Smooth muscle cell (in vitro differentiated cells): ENCODE measurements at regions not wholly inside any gene's neighbourhood (a gene's known extent, or its start where the extent isn't known, plus 50 kb on each side); places are given as distances from the start of the nearest gene placed in this dataset.

Source experiments
- DNase-seq: peaks from one replicate; lab custom pipeline; 2025; ENCODE audit not compliant: unreplicated experiment; lab: John Stamatoyannopoulos, UW
- H2AFZ ChIP-seq: fragments of 200-600 bp; sonication (generic); 2 replicates; pipeline ENCODE4 v1.6.0; 2016; ENCODE audit warnings: antibody characterized with exemption, low read depth, mild to moderate bottlenecking
- H3F3A ChIP-seq: fragments of 200-600 bp; sonication (generic); 2 replicates; pipeline ENCODE4 v1.6.0; 2017; ENCODE audit warnings: antibody characterized with exemption, low read depth
- H3K27ac ChIP-seq: fragments of 200-600 bp; sonication (generic); 2 replicates; pipeline ENCODE4 v1.5.1; 2016; ENCODE audit warnings: low read depth, mild to moderate bottlenecking
- H3K27me3 ChIP-seq: fragments of 200-600 bp; sonication (generic); 2 replicates; pipeline ENCODE4 v1.6.1; 2016; ENCODE audit warnings: low read depth, mild to moderate bottlenecking
- H3K36me3 ChIP-seq: fragments of 200-600 bp; sonication (generic); 2 replicates; pipeline ENCODE4 v1.5.1; 2016; ENCODE audit warnings: low read depth
- H3K4me1 ChIP-seq: fragments of 200-600 bp; sonication (generic); 2 replicates; pipeline ENCODE4 v1.5.1; 2016; ENCODE audit warnings: low read depth
- H3K4me2 ChIP-seq: fragments of 200-600 bp; sonication (generic); 2 replicates; pipeline ENCODE4 v1.6.0; 2016; ENCODE audit warnings: mild to moderate bottlenecking
- H3K4me3 ChIP-seq: fragments of 200-600 bp; sonication (generic); 2 replicates; pipeline ENCODE4 v1.5.1; 2016; ENCODE audit warnings: mild to moderate bottlenecking
- H3K79me2 ChIP-seq: fragments of 200-600 bp; sonication (generic); 2 replicates; pipeline ENCODE4 v1.6.0; 2016; ENCODE audit warnings: low read depth, mild to moderate bottlenecking
- H3K9ac ChIP-seq: fragments of 200-600 bp; sonication (generic); 2 replicates; pipeline ENCODE4 v1.6.0; 2016; ENCODE audit warnings: low read depth
- H3K9me3 ChIP-seq: fragments of 200-600 bp; sonication (generic); replicated peaks from 2 replicates; pipeline ENCODE4 v1.5.1; 2016; ENCODE audit warnings: low read depth
- H4K20me1 ChIP-seq: fragments of 200-600 bp; sonication (generic); 2 replicates; pipeline ENCODE4 v1.6.0; 2016; ENCODE audit warnings: low read depth
- WGBS: methylation state at CpG from one replicate; pipeline ENCODE4 v1.1.7; 2016; ENCODE audit warnings: low lambda C conversion rate; 5-methylcytosine and 5-hydroxymethylcytosine counted together
- TF ChIP-seq, protein P1 (sequence below): fragments of 200-600 bp; sonication (generic); IDR thresholded peaks from 2 replicates; pipeline ENCODE4 v1.5.1; 2017; ENCODE audit warnings: borderline replicate concordance, mild to moderate bottlenecking, antibody characterized with exemption; ENCODE audit not compliant: insufficient read depth, poor library complexity, severe bottlenecking

DNA sequence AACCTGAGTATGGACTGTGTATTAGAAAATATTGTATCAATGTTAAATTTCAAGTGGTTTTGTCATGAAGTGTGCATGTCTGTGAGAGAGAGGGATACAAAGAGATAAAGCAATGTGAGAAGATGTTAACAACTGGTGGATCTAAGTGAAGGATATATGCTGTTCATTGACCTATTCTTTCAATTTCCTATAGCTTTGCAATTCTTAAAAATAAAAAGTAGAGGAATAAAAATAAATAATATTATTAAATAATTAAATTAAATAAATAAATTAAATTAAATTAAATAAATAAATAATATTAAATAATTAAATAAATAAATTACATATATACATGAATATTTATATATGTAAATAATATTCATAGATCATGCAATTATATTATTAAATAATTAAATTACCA lies 131.2 kb upstream of the DACH1 start:
- Histone ChIP-seq H3K9ac (no peak overlapping the region), H3K9me3 (no peaks in the 10 kb centered on the region), H3K4me3 (no peak overlapping the region), H4K20me1 (no peaks in the 10 kb centered on the region), H3K79me2 (no peaks in the 10 kb centered on the region), H3K27me3 (no peaks in the 10 kb centered on the region), H3K36me3 (no peaks in the 10 kb centered on the region), H3K4me2 (no peak overlapping the region), H3K27ac (no peak overlapping the region), H2AFZ (no peak overlapping the region), H3K4me1 (no peaks in the 10 kb centered on the region), H3F3A (no peaks in the 10 kb centered on the region)
- TF ChIP-seq, protein P1, sequence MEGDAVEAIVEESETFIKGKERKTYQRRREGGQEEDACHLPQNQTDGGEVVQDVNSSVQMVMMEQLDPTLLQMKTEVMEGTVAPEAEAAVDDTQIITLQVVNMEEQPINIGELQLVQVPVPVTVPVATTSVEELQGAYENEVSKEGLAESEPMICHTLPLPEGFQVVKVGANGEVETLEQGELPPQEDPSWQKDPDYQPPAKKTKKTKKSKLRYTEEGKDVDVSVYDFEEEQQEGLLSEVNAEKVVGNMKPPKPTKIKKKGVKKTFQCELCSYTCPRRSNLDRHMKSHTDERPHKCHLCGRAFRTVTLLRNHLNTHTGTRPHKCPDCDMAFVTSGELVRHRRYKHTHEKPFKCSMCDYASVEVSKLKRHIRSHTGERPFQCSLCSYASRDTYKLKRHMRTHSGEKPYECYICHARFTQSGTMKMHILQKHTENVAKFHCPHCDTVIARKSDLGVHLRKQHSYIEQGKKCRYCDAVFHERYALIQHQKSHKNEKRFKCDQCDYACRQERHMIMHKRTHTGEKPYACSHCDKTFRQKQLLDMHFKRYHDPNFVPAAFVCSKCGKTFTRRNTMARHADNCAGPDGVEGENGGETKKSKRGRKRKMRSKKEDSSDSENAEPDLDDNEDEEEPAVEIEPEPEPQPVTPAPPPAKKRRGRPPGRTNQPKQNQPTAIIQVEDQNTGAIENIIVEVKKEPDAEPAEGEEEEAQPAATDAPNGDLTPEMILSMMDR = no peak
- DNase-seq = no peak

DNA sequence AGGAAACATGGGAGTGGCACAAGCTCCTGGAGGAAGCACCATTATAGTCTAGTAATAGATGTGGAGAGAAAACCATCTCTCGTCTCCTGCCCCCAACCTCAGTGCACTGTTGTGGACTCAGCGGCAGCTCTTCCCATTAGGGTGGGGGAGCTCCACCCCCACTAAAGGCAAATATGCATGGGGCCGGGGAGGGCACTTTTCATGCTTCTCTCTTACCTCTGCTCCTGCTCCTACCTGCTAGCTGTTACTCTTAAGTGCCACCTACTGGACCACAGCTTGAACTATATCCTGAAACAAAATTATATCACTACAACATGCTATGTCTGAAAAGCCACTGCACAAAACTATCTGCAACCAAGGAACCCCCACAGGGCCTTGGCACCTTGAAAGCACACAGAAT lies 112.6 kb upstream of the DACH1 start:
- Histone ChIP-seq H3K4me3 (no peak overlapping the region), H3K9ac (no peak overlapping the region), H3K9me3 (no peaks in the 10 kb centered on the region), H3K27me3 (no peaks in the 10 kb centered on the region), H3K79me2 (no peaks in the 10 kb centered on the region), H3K27ac (no peak overlapping the region), H2AFZ (no peak overlapping the region), H3K4me2 (no peak overlapping the region), H3F3A (peaks cover 4% of the 10 kb centered on the region), H3K36me3 (no peaks in the 10 kb centered on the region), H4K20me1 (no peaks in the 10 kb centered on the region), H3K4me1 (no peaks in the 10 kb centered on the region)
- 16% methylated on average over 3 of the region's 3 CpGs for WGBS
- DNase-seq = no peak
- TF ChIP-seq, protein P1 = peak; percentile 21

DNA sequence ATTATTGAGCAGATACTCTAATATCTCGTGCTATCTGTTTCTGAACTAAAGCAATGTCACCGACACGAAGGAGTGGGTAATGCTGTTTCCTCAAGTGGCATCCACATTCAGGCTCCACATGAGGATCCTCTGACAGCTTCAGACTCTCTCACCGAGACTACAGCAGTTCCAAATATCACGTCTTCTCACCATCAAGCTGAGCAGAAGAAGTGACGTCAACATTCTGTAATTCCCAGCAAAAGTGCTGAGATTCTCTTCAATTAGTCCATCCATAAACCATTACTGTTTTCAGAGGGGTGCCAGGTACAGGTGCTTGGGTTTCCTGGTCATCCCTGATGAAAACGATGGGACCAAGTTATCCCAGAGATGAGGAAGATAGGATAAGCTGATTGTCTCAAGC lies 110.0 kb upstream of the DACH1 start:
- 93% methylated on average over 7 of the region's 7 CpGs for WGBS
- no peak for DNase-seq
- H3K9ac ChIP-seq = no peak overlapping the region
- H4K20me1 ChIP-seq = no peaks in the 10 kb centered on the region
- no peaks in the 10 kb centered on the region for H3K79me2 ChIP-seq
- H3K4me3 ChIP-seq = no peak overlapping the region
- H3K27ac ChIP-seq = no peak overlapping the region
- TF ChIP-seq, protein P1 = no peak
- H3K27me3 ChIP-seq = no peaks in the 10 kb centered on the region
- H3K36me3 ChIP-seq = no peaks in the 10 kb centered on the region
- no peaks in the 10 kb centered on the region for H3K4me1 ChIP-seq
- H3K9me3 ChIP-seq = no peaks in the 10 kb centered on the region
- peaks cover 4% of the 10 kb centered on the region for H3F3A ChIP-seq
- H2AFZ ChIP-seq = no peak overlapping the region
- no peak overlapping the region for H3K4me2 ChIP-seq

DNA sequence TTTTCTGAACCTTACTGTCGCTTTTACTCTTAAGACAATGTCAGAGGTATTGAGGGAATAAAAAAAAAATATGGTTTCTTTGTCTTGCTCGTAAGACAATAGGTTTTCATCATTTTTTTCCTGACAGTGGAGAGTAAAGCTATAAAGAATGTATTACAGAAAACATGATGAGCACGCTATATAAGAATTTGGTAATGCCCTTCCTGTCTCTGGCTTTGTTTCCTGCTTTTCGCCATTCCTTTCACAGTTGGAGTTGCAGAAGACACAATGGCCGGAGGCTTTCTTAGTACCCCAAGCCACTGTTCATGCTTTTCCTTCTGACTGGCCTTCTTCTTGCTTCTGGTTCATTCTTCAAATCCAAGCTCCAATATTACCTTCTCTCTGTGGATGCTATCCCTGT lies 101.0 kb upstream of the DACH1 start:
- DNase-seq = no peak
- TF ChIP-seq, protein P1 = no peak
- Histone ChIP-seq H3K36me3 (no peaks in the 10 kb centered on the region), H3K27ac (no peak overlapping the region), H3F3A (no peaks in the 10 kb centered on the region), H3K4me1 (peaks cover 9% of the 10 kb centered on the region), H3K9ac (no peak overlapping the region), H3K27me3 (no peaks in the 10 kb centered on the region), H3K79me2 (no peaks in the 10 kb centered on the region), H3K4me2 (no peak overlapping the region), H4K20me1 (no peaks in the 10 kb centered on the region), H2AFZ (peak overlapping the region; percentile 18), H3K4me3 (no peak overlapping the region), H3K9me3 (no peaks in the 10 kb centered on the region)
- 77% methylated on average over 5 of the region's 5 CpGs for WGBS
